H1 (cell line): ENCODE measurements at regions not wholly inside any gene's neighbourhood (a gene's known extent, or its start where the extent isn't known, plus 50 kb on each side); places are given as distances from the start of the nearest gene placed in this dataset.

Experiments
- CTCF ChIA-PET: fragments of 300-600 bp; sonication (Branson Sonifier 250); formaldehyde crosslinking; loops from one replicate; lab custom pipeline; 2021; ENCODE audit not compliant: partially characterized antibody; lab: Charles Lee
- POLR2A ChIA-PET: fragments of 300-600 bp; sonication (Branson Sonifier 250); formaldehyde crosslinking; loops from one replicate; lab custom pipeline; 2021; ENCODE audit warnings: inconsistent platforms; ENCODE audit not compliant: partially characterized antibody; lab: Charles Lee
- DNase-seq, 2 experiments: peaks; one replicate each; pipeline versions ENCODE4 v3.0.0 to v3.0.0-alpha.2; 2010 to 2022; ENCODE audit warnings: low spot score in 2 of 2, low read depth in 1 of 2, mixed read lengths in 1 of 2
- FAIRE-seq: peaks from 2 replicates; lab custom pipeline; 2011; peaks lifted over from hg19 to GRCh38; lab: Jason Lieb, UNC
- H2AFZ ChIP-seq: 2 replicates; pipeline ENCODE4 v1.8.1; 2012; ENCODE audit warnings: low read length, inconsistent platforms
- H2AK5ac ChIP-seq: 2 replicates; pipeline ENCODE4 v1.6.1; 2013; ENCODE audit warnings: low read depth, low read length
- H2BK120ac ChIP-seq: replicated peaks from 2 replicates; pipeline ENCODE3; 2013; ENCODE audit warnings: low read depth, low read length, inconsistent platforms
- H2BK12ac ChIP-seq: 2 replicates; pipeline ENCODE4 v1.6.1; 2013; ENCODE audit warnings: low read depth, low read length
- H2BK15ac ChIP-seq: 2 replicates; pipeline ENCODE4 v1.6.1; 2013; ENCODE audit warnings: low read length
- H2BK20ac ChIP-seq: 2 replicates; pipeline ENCODE4 v1.6.1; 2013; ENCODE audit warnings: low read length
- H2BK5ac ChIP-seq: 2 replicates; pipeline ENCODE4 v1.6.1; 2013; ENCODE audit warnings: low read depth, low read length
- H3K14ac ChIP-seq: 2 replicates; pipeline ENCODE4 v1.6.1; 2013; ENCODE audit warnings: inconsistent platforms; ENCODE audit not compliant: insufficient read length
- H3K18ac ChIP-seq: 2 replicates; pipeline ENCODE4 v1.6.1; 2013; ENCODE audit warnings: low read length; ENCODE audit errors: extremely low read depth
- H3K23ac ChIP-seq: 2 replicates; pipeline ENCODE4 v1.6.1; 2013; ENCODE audit warnings: inconsistent platforms; ENCODE audit not compliant: insufficient read length
- H3K23me2 ChIP-seq: 2 replicates; pipeline ENCODE4 v1.6.1; 2013; ENCODE audit warnings: low read depth, low read length
- H3K27ac ChIP-seq: 2 replicates; pipeline ENCODE4 v1.6.1; 2011; ENCODE audit warnings: low read depth, low read length, inconsistent platforms
- H3K27me3 ChIP-seq, 4 experiments: replicated peaks in 1 of 4; 1 replicate in 1 of 4; 2 replicates in 3 of 4; pipeline versions ENCODE4 v1.6.1 to v1.8.1; 2011 to 2013; ENCODE audit warnings: low read length in 3 of 4, mild to moderate bottlenecking in 3 of 4, inconsistent platforms in 2 of 4, mixed read lengths in 2 of 4, moderate library complexity in 1 of 4; ENCODE audit not compliant: control insufficient read depth in 3 of 4, insufficient read depth in 3 of 4; ENCODE audit errors: extremely low read depth in 1 of 4
- H3K36me3 ChIP-seq, 4 experiments: 2 replicates each; pipeline versions ENCODE4 v1.6.1 to v1.8.1; 2011 to 2013; ENCODE audit warnings: mild to moderate bottlenecking in 4 of 4, low read length in 3 of 4, moderate library complexity in 2 of 4, control low read depth in 1 of 4, inconsistent platforms in 1 of 4; ENCODE audit not compliant: insufficient read depth in 4 of 4, control insufficient read depth in 2 of 4
- H3K4ac ChIP-seq: replicated peaks from 2 replicates; pipeline ENCODE3; 2013; ENCODE audit warnings: low read length, low read depth, mixed read lengths, inconsistent platforms; ENCODE audit not compliant: insufficient read length
- H3K4me1 ChIP-seq, 4 experiments: replicated peaks in 1 of 4; 1 replicate in 1 of 4; 2 replicates in 3 of 4; pipeline versions ENCODE4 v1.6.1 to v1.8.1; 2011 to 2013; ENCODE audit warnings: low read length in 3 of 4, inconsistent platforms in 2 of 4, mixed read lengths in 1 of 4; ENCODE audit not compliant: insufficient read depth in 4 of 4, control insufficient read depth in 3 of 4
- H3K4me2 ChIP-seq, 2 experiments: 2 replicates each; pipeline versions ENCODE4 v1.6.1 to v1.8.1; 2011 to 2013; ENCODE audit warnings: low read depth in 2 of 2, low read length in 2 of 2, control low read depth in 1 of 2, inconsistent platforms in 1 of 2, mild to moderate bottlenecking in 1 of 2; ENCODE audit not compliant: insufficient read depth in 1 of 2
- H3K4me3 ChIP-seq, 4 experiments: fragments of 200-600, 300-600 bp in 1 of 4; sonication (generic), shearing (Covaris generic), sonication (Bioruptor Twin) in 1 of 4; 2 replicates each; pipeline versions ENCODE4 v1.5.1 to v1.8.1; 2011 to 2016; ENCODE audit warnings: low read length in 4 of 4, low read depth in 3 of 4, control low read depth in 2 of 4, inconsistent platforms in 2 of 4, mild to moderate bottlenecking in 2 of 4, mixed read lengths in 1 of 4, moderate library complexity in 1 of 4; ENCODE audit not compliant: insufficient read depth in 2 of 4; ENCODE audit errors: extremely low read depth in 1 of 4
- H3K56ac ChIP-seq: replicated peaks from 2 replicates; pipeline ENCODE3; 2013; ENCODE audit warnings: low read depth, mild to moderate bottlenecking, mixed read lengths, low read length, inconsistent platforms; ENCODE audit not compliant: insufficient read length
- H3K79me1 ChIP-seq: 2 replicates; pipeline ENCODE4 v1.6.1; 2013; ENCODE audit warnings: low read depth, low read length, control low read depth
- H3K79me2 ChIP-seq, 2 experiments: 2 replicates each; pipeline versions ENCODE4 v1.6.1 to v1.8.1; 2012 to 2013; ENCODE audit warnings: low read length in 2 of 2, mild to moderate bottlenecking in 2 of 2, inconsistent platforms in 1 of 2; ENCODE audit not compliant: insufficient read depth in 2 of 2, control insufficient read depth in 1 of 2
- H3K9ac ChIP-seq, 4 experiments: replicated peaks in 1 of 4; 1 replicate in 1 of 4; 2 replicates in 3 of 4; pipeline versions ENCODE4 v1.6.1 to v1.8.1; 2011 to 2013; ENCODE audit warnings: low read depth in 3 of 4, low read length in 3 of 4, control low read depth in 2 of 4, mild to moderate bottlenecking in 2 of 4, moderate library complexity in 2 of 4, inconsistent platforms in 1 of 4; ENCODE audit errors: extremely low read depth in 1 of 4
- H3K9me3 ChIP-seq, 2 experiments: 2 replicates each; pipeline versions ENCODE4 v1.6.1 to v1.8.1; 2012 to 2013; ENCODE audit warnings: mild to moderate bottlenecking in 2 of 2, moderate library complexity in 2 of 2, control low read depth in 1 of 2, inconsistent platforms in 1 of 2, low read depth in 1 of 2, low read length in 1 of 2, mixed read lengths in 1 of 2; ENCODE audit not compliant: insufficient read depth in 2 of 2
- H4K20me1 ChIP-seq, 2 experiments: replicated peaks in 1 of 2; 2 replicates each; pipeline versions ENCODE3 to v1.8.1; 2011 to 2013; ENCODE audit warnings: inconsistent platforms in 2 of 2, low read length in 2 of 2, mild to moderate bottlenecking in 1 of 2; ENCODE audit not compliant: insufficient read depth in 2 of 2, control insufficient read depth in 1 of 2
- H4K5ac ChIP-seq: 2 replicates; pipeline ENCODE4 v1.6.1; 2013; ENCODE audit warnings: low read length, low read depth, mixed read lengths, inconsistent platforms; ENCODE audit not compliant: insufficient read length
- H4K8ac ChIP-seq: 2 replicates; pipeline ENCODE4 v1.8.0; 2013; ENCODE audit warnings: mild to moderate bottlenecking, moderate library complexity, low read length, inconsistent platforms; ENCODE audit not compliant: insufficient read depth; ENCODE audit errors: extremely low read depth
- H4K91ac ChIP-seq: replicated peaks from 2 replicates; pipeline ENCODE3; 2013; ENCODE audit warnings: low read length, mixed read lengths, inconsistent platforms; ENCODE audit not compliant: insufficient read length
- BACH1 ChIP-seq: IDR thresholded peaks from 2 replicates; pipeline ENCODE4 v1.6.1; 2012; ENCODE audit warnings: low read length, improper control_type of control experiment
- CBX5 ChIP-seq: fragments of 300-800, 300-1000 bp; sonication (generic); IDR thresholded peaks from 2 replicates; pipeline ENCODE4 v1.7.1; 2016; ENCODE audit warnings: antibody characterized with exemption, low read length, low read depth
- EGR1 ChIP-seq: IDR thresholded peaks from 2 replicates; pipeline ENCODE4 v1.6.1; 2011; ENCODE audit warnings: low read depth, low read length, borderline replicate concordance
- EP300 ChIP-seq, 2 experiments: IDR thresholded peaks; 1 replicate in 1 of 2; 2 replicates in 1 of 2; pipeline ENCODE4 v1.6.1; 2011 to 2012; ENCODE audit warnings: low read depth in 2 of 2, low read length in 2 of 2, mild to moderate bottlenecking in 2 of 2, borderline replicate concordance in 1 of 2, inconsistent platforms in 1 of 2, moderate library complexity in 1 of 2
- FOSL1 ChIP-seq: IDR thresholded peaks from 2 replicates; pipeline ENCODE4 v1.6.1; 2011; ENCODE audit warnings: mild to moderate bottlenecking, low read depth, low read length, moderate library complexity; ENCODE audit not compliant: insufficient read depth
- JUN ChIP-seq: IDR thresholded peaks from 2 replicates; pipeline ENCODE4 v1.6.1; 2011; ENCODE audit warnings: low read depth, mild to moderate bottlenecking, improper control_type of control experiment, low read length
- JUND ChIP-seq: IDR thresholded peaks from 2 replicates; pipeline ENCODE4 v1.6.1; 2011; ENCODE audit warnings: mild to moderate bottlenecking, improper control_type of control experiment, low read length
- PHF8 ChIP-seq: fragments of 200-600 bp; sonication (generic); conservative IDR thresholded peaks from 2 replicates; pipeline ENCODE4 v1.7.1; 2012; ENCODE audit warnings: low read depth, mild to moderate bottlenecking, inconsistent platforms, low read length, moderate library complexity
- SRF ChIP-seq: IDR thresholded peaks from 2 replicates; pipeline ENCODE4 v1.6.1; 2011; ENCODE audit warnings: mild to moderate bottlenecking, low read depth, low read length, moderate library complexity
- TBP ChIP-seq: IDR thresholded peaks from 2 replicates; pipeline ENCODE4 v1.6.1; 2011; ENCODE audit warnings: low read depth, low read length, improper control_type of control experiment
- WGBS, 2 experiments: shearing (Covaris generic) in 1 of 2; methylation state at CpG; one replicate each; pipeline versions ENCODE4 v1.1.6 to v1.1.7; 2013 to 2015; ENCODE audit warnings: low lambda C conversion rate in 2 of 2, mixed read lengths in 2 of 2, inconsistent platforms in 1 of 2, low coverage in 1 of 2, missing lambda C conversion rate in 1 of 2; ENCODE audit not compliant: insufficient replicate concordance in 2 of 2, insufficient coverage in 1 of 2, insufficient read length in 1 of 2; ENCODE audit errors: extremely low coverage in 1 of 2, missing lambda C conversion rate in 1 of 2; 5-methylcytosine and 5-hydroxymethylcytosine counted together
- TF ChIP-seq, protein P1 (sequence below): IDR thresholded peaks from 2 replicates; pipeline ENCODE4 v1.6.1; 2011; ENCODE audit warnings: low read depth, mild to moderate bottlenecking, low read length; ENCODE audit not compliant: insufficient read depth
- TF ChIP-seq, protein P2 (sequence below): IDR thresholded peaks from 2 replicates; pipeline ENCODE4 v1.6.1; 2012; ENCODE audit warnings: inconsistent platforms

DNA sequence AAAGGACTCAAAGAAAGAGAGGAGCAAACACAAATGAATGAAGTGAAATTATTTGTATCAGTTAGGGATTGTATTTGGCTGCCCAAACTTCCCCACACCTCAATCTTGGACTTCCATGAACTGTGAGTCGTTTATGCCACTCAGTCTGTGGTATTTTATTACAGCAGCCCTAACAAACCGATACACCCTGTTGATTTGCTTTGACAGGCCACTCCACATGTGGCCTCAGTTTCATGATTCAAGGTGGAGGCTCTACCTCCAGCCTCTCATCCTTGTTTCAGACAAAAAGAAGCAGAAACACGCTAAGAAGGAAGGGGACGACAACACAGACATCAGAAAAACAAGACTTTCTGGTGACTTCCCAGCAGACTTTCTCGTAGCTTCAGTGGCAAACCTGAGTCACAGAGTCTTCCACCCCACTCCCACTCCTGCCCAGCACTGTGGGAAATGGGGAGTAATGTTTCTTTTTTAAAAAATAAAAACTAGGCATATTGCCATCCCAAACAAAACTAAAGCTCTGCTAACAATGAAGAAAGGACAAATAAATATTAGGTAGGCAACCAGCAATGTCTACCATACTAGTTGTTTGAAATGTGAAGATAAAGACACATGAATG, 52.2 kb upstream of the ABCA1 start:
- no peak overlapping the region for H4K5ac ChIP-seq
- no peaks in the 10 kb centered on the region for H3K79me2 ChIP-seq
- H3K4me2 ChIP-seq, result no peak overlapping the region
- no peak overlapping the region for H3K56ac ChIP-seq
- no peak overlapping the region for H2AFZ ChIP-seq
- DNase-seq (no peak), FAIRE-seq (no peak)
- H2BK120ac ChIP-seq, result no peak overlapping the region
- H4K8ac ChIP-seq, result no peak overlapping the region
- H2BK12ac ChIP-seq, result no peak overlapping the region
- H3K14ac ChIP-seq, result no peak overlapping the region
- peaks cover 0 to 6% (median 0%) of the 10 kb centered on the region in 4 experiments; a peak in 1 of 7 replicates for H3K4me1 ChIP-seq
- H3K9ac ChIP-seq, result no peak overlapping the region
- H2BK20ac ChIP-seq, result no peak overlapping the region
- no peak overlapping the region for H2BK15ac ChIP-seq
- no peak overlapping the region for H4K91ac ChIP-seq
- no peak overlapping the region for H3K18ac ChIP-seq
- H3K4me3 ChIP-seq, result no peak overlapping the region
- ChIA-PET POLR2A (interaction anchor here (0.7 kb wide), 1 partner anchor 264 kb away, joined by 3 read pairs; no protein-coding TSS in a partner anchor), CTCF (interaction anchor here (0.6 to 1.8 kb wide), 3 partner anchors 18 to 864 kb away, joined by 3 to 6 read pairs (median 3); no protein-coding TSS in a partner anchor)
- no peaks in the 10 kb centered on the region for H3K9me3 ChIP-seq
- H3K36me3 ChIP-seq, result no peaks in the 10 kb centered on the region
- H3K79me1 ChIP-seq, result no peaks in the 10 kb centered on the region
- H3K4ac ChIP-seq, result no peak overlapping the region
- no peaks in the 10 kb centered on the region for H3K27me3 ChIP-seq
- H2BK5ac ChIP-seq, result no peak overlapping the region
- no peak overlapping the region for H2AK5ac ChIP-seq
- no peaks in the 10 kb centered on the region for H4K20me1 ChIP-seq
- WGBS, 2 experiments, result 75% methylated on average over 5 of the region's 5 CpGs; no CpG with 5 or more reads in 1 of the 2 experiments
- H3K27ac ChIP-seq, result no peak overlapping the region
- no peak overlapping the region for H3K23ac ChIP-seq
- H3K23me2 ChIP-seq, result no peaks in the 10 kb centered on the region
- TF ChIP-seq BACH1, result no peak
- TF ChIP-seq PHF8, result no peak
- no peak for TF ChIP-seq FOSL1
- TF ChIP-seq EGR1, result no peak
- no peak for TF ChIP-seq TBP
- TF ChIP-seq JUND, result no peak
- TF ChIP-seq JUN, result no peak
- TF ChIP-seq SRF, result no peak
- no peak for TF ChIP-seq CBX5
- TF ChIP-seq, protein P1, sequence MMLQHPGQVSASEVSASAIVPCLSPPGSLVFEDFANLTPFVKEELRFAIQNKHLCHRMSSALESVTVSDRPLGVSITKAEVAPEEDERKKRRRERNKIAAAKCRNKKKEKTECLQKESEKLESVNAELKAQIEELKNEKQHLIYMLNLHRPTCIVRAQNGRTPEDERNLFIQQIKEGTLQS, result no peak
- TF ChIP-seq, protein P2, sequence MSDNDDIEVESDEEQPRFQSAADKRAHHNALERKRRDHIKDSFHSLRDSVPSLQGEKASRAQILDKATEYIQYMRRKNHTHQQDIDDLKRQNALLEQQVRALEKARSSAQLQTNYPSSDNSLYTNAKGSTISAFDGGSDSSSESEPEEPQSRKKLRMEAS, result no peak
- TF ChIP-seq EP300 (IDR thresholded peaks at IDR 0.05; ENCODE audit: borderline replicate concordance in 1 of 2, low read depth in 2 of 2, low read length in 2 of 2), result no peak
